ENCODE measurements at regions not wholly inside any gene's neighbourhood (a gene's known extent, or its start where the extent isn't known, plus 50 kb on each side); places are given as distances from the start of the nearest gene placed in this dataset.

DNA sequence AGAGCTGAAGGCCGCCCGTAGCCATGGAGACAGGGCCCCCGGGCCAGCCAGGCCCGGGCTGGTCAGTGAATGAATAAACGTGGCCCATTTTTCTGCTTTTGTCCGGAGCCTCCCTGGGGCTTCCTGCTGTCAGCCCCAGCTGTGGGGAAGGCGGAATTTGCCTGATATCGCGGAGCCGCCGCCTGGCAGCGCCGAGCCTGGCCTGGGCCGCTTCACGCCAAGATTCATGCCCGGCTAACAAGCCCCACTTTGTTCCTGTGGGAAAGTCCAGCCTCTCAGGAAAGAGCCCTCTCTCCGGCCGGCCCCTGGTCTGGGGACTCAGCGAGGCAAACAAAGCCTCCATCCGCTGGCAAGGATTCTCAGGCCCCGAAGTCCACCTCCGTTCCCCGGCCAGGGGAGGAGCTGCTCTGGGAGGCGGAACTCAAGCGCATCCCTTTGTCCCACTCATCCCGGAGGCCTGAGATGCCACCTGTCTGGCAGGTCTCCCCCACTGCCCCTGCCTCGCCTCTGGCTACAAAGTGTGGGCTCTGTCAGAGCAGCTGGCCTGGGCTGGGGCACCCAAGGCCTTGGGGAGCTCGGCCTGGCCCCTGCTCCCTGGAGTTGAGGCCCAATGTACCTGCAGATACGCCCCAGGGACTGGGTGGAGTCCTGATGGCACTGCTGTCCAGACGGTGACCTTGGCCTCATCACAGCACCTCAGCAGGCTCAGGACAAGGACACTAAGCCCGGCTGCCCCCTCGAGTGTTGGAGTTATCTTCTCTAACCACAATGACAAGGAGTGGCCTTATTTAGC is 51.6 kb upstream of the SLC6A11 start:
- TF ChIP-seq, protein P1, sequence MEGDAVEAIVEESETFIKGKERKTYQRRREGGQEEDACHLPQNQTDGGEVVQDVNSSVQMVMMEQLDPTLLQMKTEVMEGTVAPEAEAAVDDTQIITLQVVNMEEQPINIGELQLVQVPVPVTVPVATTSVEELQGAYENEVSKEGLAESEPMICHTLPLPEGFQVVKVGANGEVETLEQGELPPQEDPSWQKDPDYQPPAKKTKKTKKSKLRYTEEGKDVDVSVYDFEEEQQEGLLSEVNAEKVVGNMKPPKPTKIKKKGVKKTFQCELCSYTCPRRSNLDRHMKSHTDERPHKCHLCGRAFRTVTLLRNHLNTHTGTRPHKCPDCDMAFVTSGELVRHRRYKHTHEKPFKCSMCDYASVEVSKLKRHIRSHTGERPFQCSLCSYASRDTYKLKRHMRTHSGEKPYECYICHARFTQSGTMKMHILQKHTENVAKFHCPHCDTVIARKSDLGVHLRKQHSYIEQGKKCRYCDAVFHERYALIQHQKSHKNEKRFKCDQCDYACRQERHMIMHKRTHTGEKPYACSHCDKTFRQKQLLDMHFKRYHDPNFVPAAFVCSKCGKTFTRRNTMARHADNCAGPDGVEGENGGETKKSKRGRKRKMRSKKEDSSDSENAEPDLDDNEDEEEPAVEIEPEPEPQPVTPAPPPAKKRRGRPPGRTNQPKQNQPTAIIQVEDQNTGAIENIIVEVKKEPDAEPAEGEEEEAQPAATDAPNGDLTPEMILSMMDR (IDR thresholded peaks at IDR 0.05; ENCODE audit: borderline replicate concordance, extremely low read depth, low read length, poor library complexity, severe bottlenecking), result no peak
- TF ChIP-seq EZH2 (IDR thresholded peaks at IDR 0.05; ENCODE audit: borderline replicate concordance, low read depth, low read length, severe bottlenecking), result no peak
